MM.1S (cell line): ENCODE measurements at regions not wholly inside any gene's neighbourhood (a gene's known extent, or its start where the extent isn't known, plus 50 kb on each side); places are given as distances from the start of the nearest gene placed in this dataset.

Source experiments
- DNase-seq: peaks from one replicate; pipeline ENCODE4 v3.0.0-alpha.2; 2015
- H2AFZ ChIP-seq: fragments of 300-600 bp; sonication (generic); 2 replicates; pipeline ENCODE4 v1.6.0; 2016; ENCODE audit warnings: antibody characterized with exemption, low read length
- H3F3A ChIP-seq: fragments of 300-600 bp; sonication (generic); 2 replicates; pipeline ENCODE4 v1.6.1; 2016; ENCODE audit warnings: mild to moderate bottlenecking, antibody characterized with exemption, low read length, moderate library complexity, mixed read lengths; ENCODE audit not compliant: insufficient read depth
- H3K27ac ChIP-seq: fragments of 300-600 bp; sonication (generic); 2 replicates; pipeline ENCODE4 v1.5.1; 2016; ENCODE audit warnings: mild to moderate bottlenecking, low read length
- H3K27me3 ChIP-seq: fragments of 300-600 bp; sonication (generic); replicated peaks from 2 replicates; pipeline ENCODE4 v1.6.0; 2016; ENCODE audit warnings: low read length; ENCODE audit not compliant: insufficient read depth
- H3K36me3 ChIP-seq: fragments of 300-600 bp; sonication (generic); replicated peaks from 2 replicates; pipeline ENCODE4 v1.6.1; 2016; ENCODE audit warnings: mild to moderate bottlenecking, low read length, mixed read lengths; ENCODE audit not compliant: insufficient read depth
- H3K4me1 ChIP-seq: fragments of 300-600 bp; sonication (generic); 2 replicates; pipeline ENCODE4 v1.6.1; 2016; ENCODE audit warnings: low read length, mixed read lengths
- H3K4me2 ChIP-seq: fragments of 300-600 bp; sonication (generic); 2 replicates; pipeline ENCODE4 v1.6.0; 2016; ENCODE audit warnings: low read depth, low read length
- H3K4me3 ChIP-seq: fragments of 300-600 bp; sonication (generic); 2 replicates; pipeline ENCODE4 v1.5.1; 2016; ENCODE audit warnings: low read length, mixed read lengths
- H3K79me2 ChIP-seq: fragments of 300-600 bp; sonication (generic); 2 replicates; pipeline ENCODE4 v1.6.1; 2016; ENCODE audit warnings: mixed run types, low read length, mixed read lengths
- H3K9ac ChIP-seq: fragments of 300-600 bp; sonication (generic); 2 replicates; pipeline ENCODE4 v1.6.1; 2016; ENCODE audit warnings: low read length, mixed read lengths
- H3K9me2 ChIP-seq: fragments of 300-600 bp; sonication (generic); replicated peaks from 2 replicates; pipeline ENCODE4 v1.6.1; 2016; ENCODE audit warnings: mild to moderate bottlenecking, low read length, mixed read lengths; ENCODE audit not compliant: insufficient read depth
- H3K9me3 ChIP-seq: fragments of 300-600 bp; sonication (generic); replicated peaks from 2 replicates; pipeline ENCODE4 v1.6.1; 2016; ENCODE audit warnings: mild to moderate bottlenecking, low read length, mixed read lengths; ENCODE audit not compliant: insufficient read depth
- H4K20me1 ChIP-seq: fragments of 300-600 bp; sonication (generic); 2 replicates; pipeline ENCODE4 v1.6.1; 2016; ENCODE audit warnings: mild to moderate bottlenecking, low read length, moderate library complexity, mixed read lengths; ENCODE audit not compliant: insufficient read depth
- EZH2 ChIP-seq: fragments of 300-600 bp; sonication (generic); optimal IDR thresholded peaks from 2 replicates; pipeline ENCODE3; 2017; ENCODE audit warnings: low read depth, mild to moderate bottlenecking, antibody characterized with exemption, low read length, mixed read lengths
- EZH2phosphoT487 ChIP-seq: fragments of 300-600 bp; sonication (generic); IDR thresholded peaks from 2 replicates; pipeline ENCODE4 v1.6.1; 2018; ENCODE audit warnings: antibody characterized with exemption, low read length
- TF ChIP-seq, protein P1 (sequence below): fragments of 300-600 bp; sonication (generic); IDR thresholded peaks from 2 replicates; pipeline ENCODE4 v1.5.1; 2016; ENCODE audit warnings: antibody characterized with exemption, low read length, mixed read lengths

GRCh38 chr5:124614836-124615385 is 131.5 kb downstream of the ZNF608 start:
- no peaks in the 10 kb centered on the region for H3K36me3 ChIP-seq
- no peaks in the 10 kb centered on the region for H3K9me3 ChIP-seq
- no peaks in the 10 kb centered on the region for H3K79me2 ChIP-seq
- H3K27ac ChIP-seq = no peak overlapping the region
- no peak overlapping the region for H3K4me3 ChIP-seq
- DNase-seq = no peak
- TF ChIP-seq, protein P1, sequence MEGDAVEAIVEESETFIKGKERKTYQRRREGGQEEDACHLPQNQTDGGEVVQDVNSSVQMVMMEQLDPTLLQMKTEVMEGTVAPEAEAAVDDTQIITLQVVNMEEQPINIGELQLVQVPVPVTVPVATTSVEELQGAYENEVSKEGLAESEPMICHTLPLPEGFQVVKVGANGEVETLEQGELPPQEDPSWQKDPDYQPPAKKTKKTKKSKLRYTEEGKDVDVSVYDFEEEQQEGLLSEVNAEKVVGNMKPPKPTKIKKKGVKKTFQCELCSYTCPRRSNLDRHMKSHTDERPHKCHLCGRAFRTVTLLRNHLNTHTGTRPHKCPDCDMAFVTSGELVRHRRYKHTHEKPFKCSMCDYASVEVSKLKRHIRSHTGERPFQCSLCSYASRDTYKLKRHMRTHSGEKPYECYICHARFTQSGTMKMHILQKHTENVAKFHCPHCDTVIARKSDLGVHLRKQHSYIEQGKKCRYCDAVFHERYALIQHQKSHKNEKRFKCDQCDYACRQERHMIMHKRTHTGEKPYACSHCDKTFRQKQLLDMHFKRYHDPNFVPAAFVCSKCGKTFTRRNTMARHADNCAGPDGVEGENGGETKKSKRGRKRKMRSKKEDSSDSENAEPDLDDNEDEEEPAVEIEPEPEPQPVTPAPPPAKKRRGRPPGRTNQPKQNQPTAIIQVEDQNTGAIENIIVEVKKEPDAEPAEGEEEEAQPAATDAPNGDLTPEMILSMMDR = no peak
- TF ChIP-seq EZH2 = no peak
- no peak for TF ChIP-seq EZH2phosphoT487
- H2AFZ ChIP-seq = no peak overlapping the region
- H3K27me3 ChIP-seq = no peaks in the 10 kb centered on the region
- H3K4me2 ChIP-seq = no peak overlapping the region
- no peaks in the 10 kb centered on the region for H3K4me1 ChIP-seq
- H3K9me2 ChIP-seq = no peaks in the 10 kb centered on the region
- H4K20me1 ChIP-seq = no peaks in the 10 kb centered on the region
- H3K9ac ChIP-seq = no peak overlapping the region
- H3F3A ChIP-seq = no peaks in the 10 kb centered on the region

DNA sequence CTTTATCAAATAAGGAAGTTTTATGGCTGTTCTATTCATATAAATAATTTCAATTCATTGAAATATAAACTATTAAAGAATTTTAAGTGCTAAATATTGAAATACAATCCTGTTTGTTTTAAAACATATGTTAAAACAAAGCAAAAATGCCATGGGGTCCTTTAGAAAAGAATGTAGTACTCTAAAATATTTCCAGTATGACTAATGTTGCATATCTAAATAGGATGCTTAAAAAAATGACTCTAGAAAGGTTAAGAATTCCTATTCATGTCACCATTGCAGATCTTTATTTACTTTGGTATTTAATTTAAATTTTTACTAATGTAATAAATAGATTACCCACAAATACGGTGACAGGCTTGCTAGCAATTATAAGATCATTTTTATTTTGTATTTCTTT is 132.3 kb downstream of the ZNF608 start:
- Histone ChIP-seq H3K9ac (no peak overlapping the region), H3K9me2 (no peaks in the 10 kb centered on the region), H3K36me3 (no peaks in the 10 kb centered on the region), H3K27me3 (no peaks in the 10 kb centered on the region), H4K20me1 (no peaks in the 10 kb centered on the region), H3F3A (no peaks in the 10 kb centered on the region), H3K27ac (no peak overlapping the region), H3K4me2 (no peak overlapping the region), H3K9me3 (no peaks in the 10 kb centered on the region), H3K79me2 (no peaks in the 10 kb centered on the region), H2AFZ (no peak overlapping the region), H3K4me1 (no peaks in the 10 kb centered on the region), H3K4me3 (no peak overlapping the region)
- DNase-seq = no peak
- TF ChIP-seq EZH2 (no peak), EZH2phosphoT487 (no peak)
- TF ChIP-seq, protein P1 = no peak

- no peak overlapping the region for H2AFZ ChIP-seq
- no peaks in the 10 kb centered on the region for H3K9me3 ChIP-seq
- H4K20me1 ChIP-seq = no peaks in the 10 kb centered on the region
- no peak overlapping the region for H3K4me2 ChIP-seq
- no peak for DNase-seq
- H3F3A ChIP-seq = no peaks in the 10 kb centered on the region
- H3K4me3 ChIP-seq = no peak overlapping the region
- no peak overlapping the region for H3K9ac ChIP-seq
- H3K4me1 ChIP-seq = no peaks in the 10 kb centered on the region
- H3K27ac ChIP-seq = no peak overlapping the region
- no peaks in the 10 kb centered on the region for H3K27me3 ChIP-seq
- H3K36me3 ChIP-seq = no peaks in the 10 kb centered on the region
- no peaks in the 10 kb centered on the region for H3K9me2 ChIP-seq
- H3K79me2 ChIP-seq = no peaks in the 10 kb centered on the region
- TF ChIP-seq, protein P1 = no peak
- TF ChIP-seq EZH2phosphoT487 (no peak), EZH2 (no peak)
Observed at GRCh38 chr5:124613273-124613953, 133.0 kb downstream of the ZNF608 start.
